B cell (primary cell): ENCODE measurements at regions not wholly inside any gene's neighbourhood (a gene's known extent, or its start where the extent isn't known, plus 50 kb on each side); places are given as distances from the start of the nearest gene placed in this dataset.

ENCODE experiments used
- ATAC-seq: fragments of 200-7000 bp; cut with Tn5 transposase; one replicate; pipeline ENCODE4 v1.10.0; 2021; ENCODE audit warnings: low read depth, mild to moderate bottlenecking, moderate number of reproducible peaks, moderate library complexity
- CTCF ChIA-PET: fragments of 350-600 bp; sonication (Branson Sonifier 250); formaldehyde crosslinking; loops from one replicate; lab custom pipeline; 2021; ENCODE audit warnings: antibody characterized with exemption, inconsistent platforms; lab: Charles Lee
- POLR2A ChIA-PET: fragments of 350-600 bp; sonication (Branson Sonifier 250); formaldehyde crosslinking; loops from one replicate; lab custom pipeline; 2021; ENCODE audit warnings: antibody characterized with exemption; lab: Charles Lee
- DNase-seq: peaks from one replicate; pipeline ENCODE4 v3.0.0; 2013
- H2AFZ ChIP-seq: 2 replicates; pipeline ENCODE4 v1.6.1; 2012; ENCODE audit warnings: mild to moderate bottlenecking, low read depth, low read length; ENCODE audit not compliant: insufficient read depth, poor library complexity, severe bottlenecking
- H3K27ac ChIP-seq, 2 donors: 1 replicate in 1 of 2; 2 replicates in 1 of 2; pipeline ENCODE4 v1.5.1; 2012 to 2013; ENCODE audit warnings: low read length in 2 of 2, mild to moderate bottlenecking in 2 of 2, moderate library complexity in 1 of 2
- H3K27me3 ChIP-seq, 4 experiments: fragments of 200-600 bp in 1 of 4; sonication (generic) in 1 of 4; replicated peaks in 1 of 4; 1 replicate in 2 of 4; 2 replicates in 2 of 4; pipeline versions ENCODE4 v1.6.1 to v1.7.0; 2013 to 2016; ENCODE audit warnings: low read length in 3 of 4, mild to moderate bottlenecking in 2 of 4, mixed read lengths in 1 of 4, moderate library complexity in 1 of 4; ENCODE audit not compliant: insufficient read depth in 4 of 4, control insufficient read depth in 3 of 4; ENCODE audit errors: control extremely low read depth in 1 of 4
- H3K36me3 ChIP-seq, 2 experiments: replicated peaks in 1 of 2; 1 replicate in 1 of 2; 2 replicates in 1 of 2; pipeline versions ENCODE4 v1.6.1 to v1.7.1; 2013; ENCODE audit warnings: low read length in 1 of 2; ENCODE audit not compliant: insufficient read depth in 2 of 2, control insufficient read depth in 1 of 2; ENCODE audit errors: control extremely low read depth in 1 of 2, extremely low read depth in 1 of 2
- H3K4me1 ChIP-seq, 2 donors: fragments of 200-600 bp in 1 of 2; sonication (generic) in 1 of 2; 1 replicate in 1 of 2; 2 replicates in 1 of 2; pipeline versions ENCODE4 v1.5.1 to v1.6.1; 2013 to 2017; ENCODE audit warnings: low read length in 2 of 2; ENCODE audit not compliant: control insufficient read depth in 2 of 2, insufficient read depth in 2 of 2
- H3K4me2 ChIP-seq: replicated peaks from 2 replicates; pipeline ENCODE3; 2012; ENCODE audit warnings: mild to moderate bottlenecking, low read depth, low read length; ENCODE audit not compliant: poor library complexity, severe bottlenecking
- H3K4me3 ChIP-seq, 5 experiments: fragments of 200-600 bp in 1 of 5; sonication (generic) in 1 of 5; 1 replicate in 3 of 5; 2 replicates in 2 of 5; pipeline versions ENCODE4 v1.5.1 to v1.7.0; 2011 to 2016; ENCODE audit warnings: low read length in 4 of 5, mild to moderate bottlenecking in 4 of 5, low read depth in 2 of 5, control low read depth in 1 of 5, moderate library complexity in 1 of 5; ENCODE audit not compliant: insufficient read depth in 1 of 5; ENCODE audit errors: control extremely low read depth in 1 of 5, extremely low read depth in 1 of 5
- H3K79me2 ChIP-seq: fragments of 200-600 bp; sonication (generic); one replicate; pipeline ENCODE4 v1.6.0; 2016; ENCODE audit warnings: low read length; ENCODE audit not compliant: control insufficient read depth, insufficient read depth
- H3K9ac ChIP-seq: fragments of 200-600 bp; sonication (generic); 2 replicates; pipeline ENCODE4 v1.6.1; 2017; ENCODE audit warnings: mild to moderate bottlenecking, low read length, moderate library complexity
- H3K9me3 ChIP-seq, 3 donors: one replicate each; pipeline versions ENCODE4 v1.6.1 to v1.7.1; 2013; ENCODE audit warnings: low read length in 2 of 3; ENCODE audit not compliant: control insufficient read depth in 2 of 3, insufficient read depth in 1 of 3; ENCODE audit errors: control extremely low read depth in 1 of 3
- H4K20me1 ChIP-seq: 2 replicates; pipeline ENCODE4 v1.6.0; 2012; ENCODE audit warnings: mild to moderate bottlenecking, low read length; ENCODE audit not compliant: insufficient read depth, control insufficient read depth, poor library complexity, severe bottlenecking
- H3K27ac Mint-ChIP-seq: one replicate; pipeline ENCODE4 v1.8.0; 2021; ENCODE audit warnings: mixed read lengths
- H3K27me3 Mint-ChIP-seq: one replicate; pipeline ENCODE4 v1.8.0; 2021; ENCODE audit warnings: mixed read lengths
- H3K4me1 Mint-ChIP-seq: one replicate; pipeline ENCODE4 v1.8.0; 2021; ENCODE audit warnings: mixed read lengths
- H3K4me3 Mint-ChIP-seq: one replicate; pipeline ENCODE4 v1.8.0; 2021; ENCODE audit warnings: mixed read lengths
- H3K9me3 Mint-ChIP-seq: one replicate; pipeline ENCODE4 v1.8.0; 2022; ENCODE audit warnings: mixed read lengths; ENCODE audit not compliant: insufficient read depth
- CTCF ChIP-seq: fragments of 200-600 bp; IDR thresholded peaks from one replicate; pipeline ENCODE4 v1.8.0; 2022; ENCODE audit warnings: antibody characterized with exemption, mild to moderate bottlenecking
- EZH2 ChIP-seq: IDR thresholded peaks from 2 replicates; pipeline ENCODE4 v1.6.1; 2012; ENCODE audit warnings: borderline replicate concordance, low read depth, mild to moderate bottlenecking, moderate library complexity, low read length; ENCODE audit not compliant: insufficient read depth, poor library complexity, severe bottlenecking
- WGBS: methylation state at CpG from one replicate; pipeline ENCODE4 v1.1.5; 2013; ENCODE audit warnings: missing lambda C conversion rate; ENCODE audit not compliant: insufficient coverage; 5-methylcytosine and 5-hydroxymethylcytosine counted together
- intact Hi-C: fragments of 100-400 bp; cut with micrococcal nuclease; formaldehyde crosslinking; loops from one replicate; pipeline ENCODE4 v1.10.0; 2022

GRCh38 chr5:40334242-40334635 is 345.5 kb upstream of the PTGER4 start:
- Histone ChIP-seq H3K27ac (no peak overlapping the region), H3K4me2 (no peak overlapping the region), H3K4me1 (no peaks in the 10 kb centered on the region), H3K36me3 (no peaks in the 10 kb centered on the region), H4K20me1 (no peaks in the 10 kb centered on the region), H3K9me3 (peaks cover 0 to 4% (median 0%) of the 10 kb centered on the region in 3 donors), H3K9ac (no peak overlapping the region), H3K27me3 (no peaks in the 10 kb centered on the region), H3K4me3 (no peak overlapping the region), H2AFZ (no peak overlapping the region), H3K79me2 (no peaks in the 10 kb centered on the region)
- no CpG with 5 or more reads among the region's 1 CpG for WGBS
- no peak overlapping the region for H3K27ac Mint-ChIP-seq
- no peak overlapping the region for H3K4me3 Mint-ChIP-seq
- intact Hi-C loops: no loop called here
- no peak for DNase-seq
- POLR2A ChIA-PET: no interaction called here
- TF ChIP-seq CTCF (no peak), EZH2 (no peak)
- H3K27me3 Mint-ChIP-seq: no peaks in the 10 kb centered on the region
- ATAC-seq: no peak
- CTCF ChIA-PET: interaction anchor here (0.8 kb wide), 1 partner anchor 32 kb away, joined by 3 read pairs; no protein-coding TSS in a partner anchor
- no peaks in the 10 kb centered on the region for H3K9me3 Mint-ChIP-seq
- H3K4me1 Mint-ChIP-seq: no peaks in the 10 kb centered on the region

- no peak overlapping the region for H3K9ac ChIP-seq
- H3K9me3 ChIP-seq: peaks cover 0 to 4% (median 0%) of the 10 kb centered on the region in 3 donors
- TF ChIP-seq CTCF: no peak
- no peak for TF ChIP-seq EZH2
- Mint-ChIP-seq H3K27ac (no peak overlapping the region), H3K4me1 (no peaks in the 10 kb centered on the region), H3K4me3 (no peak overlapping the region), H3K27me3 (no peaks in the 10 kb centered on the region), H3K9me3 (no peaks in the 10 kb centered on the region)
- H3K27me3 ChIP-seq: no peaks in the 10 kb centered on the region
- H2AFZ ChIP-seq: no peak overlapping the region
- no peak overlapping the region for H3K4me3 ChIP-seq
- no CpG with 5 or more reads among the region's 4 CpGs for WGBS
- intact Hi-C loops: no loop called here
- ATAC-seq (no peak), DNase-seq (no peak)
- no peaks in the 10 kb centered on the region for H3K4me1 ChIP-seq
- H3K79me2 ChIP-seq: no peaks in the 10 kb centered on the region
- ChIA-PET CTCF (interaction anchor here (0.8 kb wide), 1 partner anchor 33 kb away, joined by 3 read pairs; no protein-coding TSS in a partner anchor), POLR2A (no interaction called here)
- no peak overlapping the region for H3K27ac ChIP-seq
- H4K20me1 ChIP-seq: no peaks in the 10 kb centered on the region
- H3K4me2 ChIP-seq: no peak overlapping the region
- H3K36me3 ChIP-seq: no peaks in the 10 kb centered on the region
These were observed 346.1 kb upstream of the PTGER4 start for GRCh38 chr5:40333459-40334241.
